Heart left ventricle (tissue), 13 donors: ENCODE measurements at regions not wholly inside any gene's neighbourhood (a gene's known extent, or its start where the extent isn't known, plus 50 kb on each side); places are given as distances from the start of the nearest gene placed in this dataset.

ENCODE experiments used
- CTCF ChIP-seq, 12 donors: fragments of 200-600 bp; sonication (generic) in 4 of 12; IDR thresholded peaks; one replicate each; pipeline versions ENCODE4 v1.5.0 to v1.8.0; 2018 to 2022; ENCODE audit warnings: antibody characterized with exemption in 12 of 12, mild to moderate bottlenecking in 5 of 12
- POLR2A ChIP-seq, 2 donors: fragments of 450-650 bp; IDR thresholded peaks; one replicate each; pipeline ENCODE4 v1.6.1; 2017; ENCODE audit warnings: antibody characterized with exemption in 2 of 2, mild to moderate bottlenecking in 2 of 2, moderate library complexity in 2 of 2
- donor health status: ischemic (EF 13 %, LVEDD 7.1; RV severe dilation, severe dysfunction).
- donor health status: DM: no; HTN: yes; CAD: no.
- donor health status: DM: no; HTN: no; CAD: no.
- donor health status: ischemic (EF 25% LVEDD 6.9; RV normal size, moderate dysfunction).
- donor health status: ischemic (EF 25% LVEDD 5.7; RV mildly dilated, moderate dysfunction).
- donor health status: ischemic (EF 35%, LVEDD 5.7; RV mildly dilated, moderate dysfunction).
- donor health status: nonischemic (EF 11% LVEDD 7.7; RV severe dilation, severe dysfunction).
- donor health status: DM: yes; HTN: yes; CAD: no.
- donor health status: PGD.
- donor health status: ischemic (EF 29% LVEDD 5.4; RV normal size, mild dysfunction).
- donor health status: nonischemic (EF 23%, LVEDD 6.1; RV moderate dilation, normal function).

GRCh38 chr1:99553301-99553700 lies 92.6 kb upstream of the PALMD start:
- no peak for TF ChIP-seq CTCF (IDR thresholded peaks at IDR 0.05)
- no peak for TF ChIP-seq POLR2A (IDR thresholded peaks at IDR 0.05)
